ENCODE measurements at regions not wholly inside any gene's neighbourhood (a gene's known extent, or its start where the extent isn't known, plus 50 kb on each side); places are given as distances from the start of the nearest gene placed in this dataset.

GRCh38 chr4:112058433-112058832, 86.8 kb upstream of the FAM241A start (continued):
- TF ChIP-seq AFF4 (CRISPR knock-in tag; IDR thresholded peaks at IDR 0.05) (no peak), ZBTB5 (IDR thresholded peaks at IDR 0.05) (no peak), BRD9 (IDR thresholded peaks at IDR 0.05; ENCODE audit: low read depth, partially characterized antibody) (no peak), TAF9B (IDR thresholded peaks at IDR 0.05; ENCODE audit: partially characterized antibody) (no peak), HDAC8 (tag; IDR thresholded peaks at IDR 0.05) (no peak), ESRRA (IDR thresholded peaks at IDR 0.05; ENCODE audit: borderline replicate concordance, low read depth) (no peak), PCBP1 (IDR thresholded peaks at IDR 0.05; ENCODE audit: low read depth, low read length, poor library complexity, severe bottlenecking) (no peak), GABPB1 (CRISPR knock-in tag; IDR thresholded peaks at IDR 0.05) (no peak)
